ENCODE measurements at regions not wholly inside any gene's neighbourhood (a gene's known extent, or its start where the extent isn't known, plus 50 kb on each side); places are given as distances from the start of the nearest gene placed in this dataset.

- no peaks in the 10 kb centered on the region for H3K36me3 ChIP-seq (ENCODE audit: control insufficient read depth, low read length)
- H3K9me2 ChIP-seq (replicated peaks; ENCODE audit: control insufficient read depth, low read length): no peaks in the 10 kb centered on the region
- TF ChIP-seq EZH2phosphoT487 (IDR thresholded peaks at IDR 0.05; ENCODE audit: borderline replicate concordance, low read length): no peak
- TF ChIP-seq, protein P1, sequence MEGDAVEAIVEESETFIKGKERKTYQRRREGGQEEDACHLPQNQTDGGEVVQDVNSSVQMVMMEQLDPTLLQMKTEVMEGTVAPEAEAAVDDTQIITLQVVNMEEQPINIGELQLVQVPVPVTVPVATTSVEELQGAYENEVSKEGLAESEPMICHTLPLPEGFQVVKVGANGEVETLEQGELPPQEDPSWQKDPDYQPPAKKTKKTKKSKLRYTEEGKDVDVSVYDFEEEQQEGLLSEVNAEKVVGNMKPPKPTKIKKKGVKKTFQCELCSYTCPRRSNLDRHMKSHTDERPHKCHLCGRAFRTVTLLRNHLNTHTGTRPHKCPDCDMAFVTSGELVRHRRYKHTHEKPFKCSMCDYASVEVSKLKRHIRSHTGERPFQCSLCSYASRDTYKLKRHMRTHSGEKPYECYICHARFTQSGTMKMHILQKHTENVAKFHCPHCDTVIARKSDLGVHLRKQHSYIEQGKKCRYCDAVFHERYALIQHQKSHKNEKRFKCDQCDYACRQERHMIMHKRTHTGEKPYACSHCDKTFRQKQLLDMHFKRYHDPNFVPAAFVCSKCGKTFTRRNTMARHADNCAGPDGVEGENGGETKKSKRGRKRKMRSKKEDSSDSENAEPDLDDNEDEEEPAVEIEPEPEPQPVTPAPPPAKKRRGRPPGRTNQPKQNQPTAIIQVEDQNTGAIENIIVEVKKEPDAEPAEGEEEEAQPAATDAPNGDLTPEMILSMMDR (IDR thresholded peaks at IDR 0.05; ENCODE audit: low read depth, low read length, poor library complexity, severe bottlenecking): no peak
- no peak overlapping the region for H3K4me3 ChIP-seq (ENCODE audit: low read length)
- H3F3A ChIP-seq (ENCODE audit: control insufficient read depth, insufficient read depth): no peaks in the 10 kb centered on the region
- H4K20me1 ChIP-seq (ENCODE audit: control insufficient read depth, insufficient read depth, low read depth, low read length): no peaks in the 10 kb centered on the region
- no peak overlapping the region for H3K27ac ChIP-seq (ENCODE audit: low read depth, low read length)
- H3K27me3 ChIP-seq (ENCODE audit: control insufficient read depth, low read length): no peaks in the 10 kb centered on the region
- H3K9me3 ChIP-seq (ENCODE audit: control insufficient read depth, insufficient read depth, low read length): no peaks in the 10 kb centered on the region
- H3K4me1 ChIP-seq (ENCODE audit: control insufficient read depth, low read length): peaks cover 7% of the 10 kb centered on the region
- H3K79me2 ChIP-seq (ENCODE audit: control insufficient read depth, low read length): no peaks in the 10 kb centered on the region
- no peak overlapping the region for H3K4me2 ChIP-seq (ENCODE audit: low read length)
Observed at GRCh38 chr5:116935561-116936162, 361.0 kb upstream of the SEMA6A start.

DNA sequence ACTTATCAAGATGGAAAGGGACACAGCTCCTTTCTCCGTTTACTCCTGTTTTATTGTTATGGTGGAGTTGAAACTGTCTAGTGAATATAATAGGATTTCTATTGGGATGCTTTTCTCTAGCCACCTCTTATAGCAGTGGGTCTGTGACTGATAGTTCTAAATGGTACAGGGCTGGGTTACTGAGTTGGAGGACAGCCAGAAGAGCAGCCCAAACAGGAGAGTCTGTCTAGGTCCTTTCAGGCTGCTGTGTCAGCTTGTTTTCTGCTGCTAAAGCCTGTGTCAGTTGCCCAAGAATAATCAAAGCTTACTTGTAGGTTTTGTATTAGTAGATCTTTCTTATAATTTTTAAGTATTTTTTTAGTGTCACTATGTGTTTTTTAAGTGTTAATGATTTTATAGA lies 356.0 kb upstream of the SEMA6A start:
- no peaks in the 10 kb centered on the region for H3K79me2 ChIP-seq (ENCODE audit: control insufficient read depth, low read length)
- H3K27me3 ChIP-seq (ENCODE audit: control insufficient read depth, low read length): no peaks in the 10 kb centered on the region
- no peak overlapping the region for H3K4me2 ChIP-seq (ENCODE audit: low read length)
- no peaks in the 10 kb centered on the region for H3K36me3 ChIP-seq (ENCODE audit: control insufficient read depth, low read length)
- no peaks in the 10 kb centered on the region for H3K9me3 ChIP-seq (ENCODE audit: control insufficient read depth, insufficient read depth, low read length)
- no peaks in the 10 kb centered on the region for H3K4me1 ChIP-seq (ENCODE audit: control insufficient read depth, low read length)
- no peaks in the 10 kb centered on the region for H3K9me2 ChIP-seq (replicated peaks; ENCODE audit: control insufficient read depth, low read length)
- H3K27ac ChIP-seq (ENCODE audit: low read depth, low read length): no peak overlapping the region
- H4K20me1 ChIP-seq (ENCODE audit: control insufficient read depth, insufficient read depth, low read depth, low read length): no peaks in the 10 kb centered on the region
- no peaks in the 10 kb centered on the region for H3F3A ChIP-seq (ENCODE audit: control insufficient read depth, insufficient read depth)
- TF ChIP-seq, protein P1 (IDR thresholded peaks at IDR 0.05; ENCODE audit: low read depth, low read length, poor library complexity, severe bottlenecking): no peak
- TF ChIP-seq EZH2phosphoT487 (IDR thresholded peaks at IDR 0.05; ENCODE audit: borderline replicate concordance, low read length): no peak
- H3K4me3 ChIP-seq (ENCODE audit: low read length): no peak overlapping the region

DNA sequence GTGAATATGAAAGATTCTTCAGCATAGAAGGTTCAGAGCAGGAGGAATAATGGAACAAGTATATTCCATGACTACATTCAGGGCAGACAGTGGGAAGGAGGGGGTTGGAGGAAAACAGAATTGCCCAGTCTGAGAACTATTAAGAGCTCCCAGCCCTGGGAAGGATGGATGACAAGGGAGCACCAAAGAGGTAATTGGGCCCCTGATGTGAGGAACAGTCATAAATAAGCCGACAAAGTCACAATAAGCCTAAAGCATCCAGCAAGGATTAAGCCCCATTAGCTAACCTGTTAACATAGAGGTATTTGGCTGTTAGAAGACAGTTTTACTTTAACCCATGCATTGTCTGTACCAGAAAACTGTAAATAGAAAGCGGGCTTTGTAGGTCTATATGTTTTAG lies 348.7 kb upstream of the SEMA6A start:
- Histone ChIP-seq H3K4me2 (ENCODE audit: low read length) (no peak overlapping the region), H3K9me3 (ENCODE audit: control insufficient read depth, insufficient read depth, low read length) (no peaks in the 10 kb centered on the region), H3K79me2 (ENCODE audit: control insufficient read depth, low read length) (no peaks in the 10 kb centered on the region), H3K4me3 (ENCODE audit: low read length) (no peak overlapping the region), H3K9me2 (replicated peaks; ENCODE audit: control insufficient read depth, low read length) (no peaks in the 10 kb centered on the region), H3K4me1 (ENCODE audit: control insufficient read depth, low read length) (peaks cover 9% of the 10 kb centered on the region), H3K27ac (ENCODE audit: low read depth, low read length) (no peak overlapping the region), H3K36me3 (ENCODE audit: control insufficient read depth, low read length) (no peaks in the 10 kb centered on the region), H3F3A (ENCODE audit: control insufficient read depth, insufficient read depth) (no peaks in the 10 kb centered on the region), H3K27me3 (ENCODE audit: control insufficient read depth, low read length) (no peaks in the 10 kb centered on the region), H4K20me1 (ENCODE audit: control insufficient read depth, insufficient read depth, low read depth, low read length) (no peaks in the 10 kb centered on the region)
- TF ChIP-seq, protein P1 (IDR thresholded peaks at IDR 0.05; ENCODE audit: low read depth, low read length, poor library complexity, severe bottlenecking): no peak
- no peak for TF ChIP-seq EZH2phosphoT487 (IDR thresholded peaks at IDR 0.05; ENCODE audit: borderline replicate concordance, low read length)
